LNCaP clone FGC (cell line): ENCODE measurements at regions not wholly inside any gene's neighbourhood (a gene's known extent, or its start where the extent isn't known, plus 50 kb on each side); places are given as distances from the start of the nearest gene placed in this dataset.

Experiments used
- DNase-seq: peaks from one replicate; pipeline ENCODE4 v3.0.0-alpha.2; 2011; ENCODE audit warnings: low read depth
- H3K4me3 ChIP-seq: 2 replicates; pipeline ENCODE4 v1.5.1; 2011; ENCODE audit warnings: mild to moderate bottlenecking, low read depth, low read length, control low read depth
- CTCF ChIP-seq: IDR thresholded peaks from 2 replicates; pipeline ENCODE4 v1.5.1; 2012; ENCODE audit warnings: mild to moderate bottlenecking; ENCODE audit not compliant: control insufficient read depth, insufficient read depth; ENCODE audit errors: extremely low read depth

- no peak overlapping the region for H3K4me3 ChIP-seq
- TF ChIP-seq CTCF, result no peak
- DNase-seq, result no peak
Observed at GRCh38 chr17:52696362-52696761, 537.8 kb upstream of the CA10 start.

GRCh38 chr17:52686140-52686539 lies 527.6 kb upstream of the CA10 start:
- no peak for TF ChIP-seq CTCF
- H3K4me3 ChIP-seq, result no peak overlapping the region
- DNase-seq, result no peak

GRCh38 chr17:52681480-52681879 lies 523.0 kb upstream of the CA10 start:
- TF ChIP-seq CTCF, result no peak
- no peak for DNase-seq
- no peak overlapping the region for H3K4me3 ChIP-seq

GRCh38 chr17:52678211-52678610 lies 519.7 kb upstream of the CA10 start:
- no peak overlapping the region for H3K4me3 ChIP-seq
- no peak for TF ChIP-seq CTCF

GRCh38 chr17:52674686-52675085 lies 516.2 kb upstream of the CA10 start:
- no peak for TF ChIP-seq CTCF
- DNase-seq, result no peak

More at GRCh38 chr17:52678211-52678610, 519.7 kb upstream of the CA10 start:
- DNase-seq, result no peak

GRCh38 chr17:52673791-52674190 lies 515.3 kb upstream of the CA10 start:
- no peak for TF ChIP-seq CTCF
- H3K4me3 ChIP-seq, result no peak overlapping the region
- no peak for DNase-seq

More at GRCh38 chr17:52674686-52675085, 516.2 kb upstream of the CA10 start:
- no peak overlapping the region for H3K4me3 ChIP-seq

- no peak for DNase-seq
- H3K4me3 ChIP-seq, result no peak overlapping the region
- TF ChIP-seq CTCF, result no peak
Observed at GRCh38 chr17:52666264-52666663, 507.8 kb upstream of the CA10 start.
